HG02623 (cell line): ENCODE measurements at regions not wholly inside any gene's neighbourhood (a gene's known extent, or its start where the extent isn't known, plus 50 kb on each side); places are given as distances from the start of the nearest gene placed in this dataset.

Source experiments
- ATAC-seq: cut with Tn5 transposase; IDR thresholded peaks from one replicate; pipeline ENCODE4 v1.9.1; 2021; ENCODE audit warnings: moderate library complexity; ENCODE audit not compliant: unreplicated experiment

- no peak for ATAC-seq
Measured at GRCh38 chr21:27400045-27400444, 433.2 kb upstream of the ADAMTS5 start.

GRCh38 chr21:27397578-27397977, 430.7 kb upstream of the ADAMTS5 start:
- no peak for ATAC-seq

- no peak for ATAC-seq
Measured at GRCh38 chr21:27393726-27394125, 426.8 kb upstream of the ADAMTS5 start.

- ATAC-seq, result no peak
Measured at GRCh38 chr21:27391990-27392389, 425.1 kb upstream of the ADAMTS5 start.

GRCh38 chr21:27390384-27390783, 423.5 kb upstream of the ADAMTS5 start:
- ATAC-seq, result no peak

- ATAC-seq, result no peak
Measured at GRCh38 chr21:27388825-27389224, 421.9 kb upstream of the ADAMTS5 start.

GRCh38 chr21:27382404-27382803, 415.5 kb upstream of the ADAMTS5 start:
- ATAC-seq, result no peak

GRCh38 chr21:27380303-27380702, 413.4 kb upstream of the ADAMTS5 start:
- no peak for ATAC-seq

GRCh38 chr21:27379354-27379753, 412.5 kb upstream of the ADAMTS5 start:
- no peak for ATAC-seq

- no peak for ATAC-seq
Measured at GRCh38 chr21:27372381-27372780, 405.5 kb upstream of the ADAMTS5 start.

- no peak for ATAC-seq
Measured at GRCh38 chr21:27371975-27372331, 405.1 kb upstream of the ADAMTS5 start.

- ATAC-seq, result no peak
Measured at GRCh38 chr21:27371115-27371974, 404.5 kb upstream of the ADAMTS5 start.

- no peak for ATAC-seq
Measured at GRCh38 chr21:27369978-27370571, 403.2 kb upstream of the ADAMTS5 start.

GRCh38 chr21:27369234-27369633, 402.3 kb upstream of the ADAMTS5 start:
- no peak for ATAC-seq

GRCh38 chr21:27366646-27367235, 399.9 kb upstream of the ADAMTS5 start:
- no peak for ATAC-seq

GRCh38 chr21:27366036-27366435, 399.1 kb upstream of the ADAMTS5 start:
- no peak for ATAC-seq

GRCh38 chr21:27365394-27365793, 398.5 kb upstream of the ADAMTS5 start:
- no peak for ATAC-seq

- ATAC-seq, result no peak
Measured at GRCh38 chr21:27363719-27364477, 397.0 kb upstream of the ADAMTS5 start.

- no peak for ATAC-seq
Measured at GRCh38 chr21:27362249-27362648, 395.4 kb upstream of the ADAMTS5 start.

- no peak for ATAC-seq
Measured at GRCh38 chr21:27359141-27359540, 392.3 kb upstream of the ADAMTS5 start.

GRCh38 chr21:27352885-27353284, 386.0 kb upstream of the ADAMTS5 start:
- no peak for ATAC-seq
